ENCODE measurements at regions not wholly inside any gene's neighbourhood (a gene's known extent, or its start where the extent isn't known, plus 50 kb on each side); places are given as distances from the start of the nearest gene placed in this dataset.

DNA sequence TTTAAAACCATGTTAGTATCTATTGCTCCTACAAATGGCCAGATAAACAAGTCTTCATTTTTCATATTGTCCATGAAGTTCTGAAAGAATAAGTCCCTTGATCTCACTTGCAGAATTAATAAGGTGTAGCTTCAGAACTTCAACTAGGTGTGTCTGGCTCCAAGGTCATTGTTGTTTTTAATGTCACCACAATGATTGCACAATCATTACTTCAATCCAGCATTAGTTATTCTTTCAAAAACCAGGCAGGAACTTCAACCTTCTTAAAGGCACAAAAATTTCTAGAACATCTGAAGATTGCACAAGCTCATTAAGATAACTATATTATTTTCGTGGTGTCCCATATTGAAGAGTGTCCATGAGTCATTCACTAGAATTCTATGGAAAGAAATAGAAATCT is 1386.4 kb downstream of the CDH11 start:
- Histone ChIP-seq H3K4me3 (ENCODE audit: low read length) (no peak overlapping the region), H3K27me3 (ENCODE audit: control insufficient read depth, insufficient read depth, low read length) (no peaks in the 10 kb centered on the region), H3K4me1 (ENCODE audit: control insufficient read depth, insufficient read depth, low read length) (no peaks in the 10 kb centered on the region), H3K27ac (ENCODE audit: low read length) (no peak overlapping the region), H3K9me3 (ENCODE audit: control insufficient read depth, insufficient read depth, low read length) (no peaks in the 10 kb centered on the region), H3K36me3 (ENCODE audit: control insufficient read depth, insufficient read depth, low read length) (no peaks in the 10 kb centered on the region)
- TF ChIP-seq, protein P1, sequence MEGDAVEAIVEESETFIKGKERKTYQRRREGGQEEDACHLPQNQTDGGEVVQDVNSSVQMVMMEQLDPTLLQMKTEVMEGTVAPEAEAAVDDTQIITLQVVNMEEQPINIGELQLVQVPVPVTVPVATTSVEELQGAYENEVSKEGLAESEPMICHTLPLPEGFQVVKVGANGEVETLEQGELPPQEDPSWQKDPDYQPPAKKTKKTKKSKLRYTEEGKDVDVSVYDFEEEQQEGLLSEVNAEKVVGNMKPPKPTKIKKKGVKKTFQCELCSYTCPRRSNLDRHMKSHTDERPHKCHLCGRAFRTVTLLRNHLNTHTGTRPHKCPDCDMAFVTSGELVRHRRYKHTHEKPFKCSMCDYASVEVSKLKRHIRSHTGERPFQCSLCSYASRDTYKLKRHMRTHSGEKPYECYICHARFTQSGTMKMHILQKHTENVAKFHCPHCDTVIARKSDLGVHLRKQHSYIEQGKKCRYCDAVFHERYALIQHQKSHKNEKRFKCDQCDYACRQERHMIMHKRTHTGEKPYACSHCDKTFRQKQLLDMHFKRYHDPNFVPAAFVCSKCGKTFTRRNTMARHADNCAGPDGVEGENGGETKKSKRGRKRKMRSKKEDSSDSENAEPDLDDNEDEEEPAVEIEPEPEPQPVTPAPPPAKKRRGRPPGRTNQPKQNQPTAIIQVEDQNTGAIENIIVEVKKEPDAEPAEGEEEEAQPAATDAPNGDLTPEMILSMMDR (IDR thresholded peaks at IDR 0.05): no peak
- WGBS (ENCODE audit: insufficient coverage): no CpG with 5 or more reads among the region's 1 CpG
- Mint-ChIP-seq H3K9me3 (peaks cover 7 to 15% of the 10 kb centered on the region in 2 donors), H3K27me3 (ENCODE audit: low read depth in 2 of 2) (no peaks in the 10 kb centered on the region), H3K4me1 (no peaks in the 10 kb centered on the region), H3K36me3 (no peaks in the 10 kb centered on the region), H3K27ac (no peak overlapping the region), H3K4me3 (no peak overlapping the region)
- DNase-seq (no peak), ATAC-seq (no peak)
- intact Hi-C loops (cut with micrococcal nuclease): no loop called here

DNA sequence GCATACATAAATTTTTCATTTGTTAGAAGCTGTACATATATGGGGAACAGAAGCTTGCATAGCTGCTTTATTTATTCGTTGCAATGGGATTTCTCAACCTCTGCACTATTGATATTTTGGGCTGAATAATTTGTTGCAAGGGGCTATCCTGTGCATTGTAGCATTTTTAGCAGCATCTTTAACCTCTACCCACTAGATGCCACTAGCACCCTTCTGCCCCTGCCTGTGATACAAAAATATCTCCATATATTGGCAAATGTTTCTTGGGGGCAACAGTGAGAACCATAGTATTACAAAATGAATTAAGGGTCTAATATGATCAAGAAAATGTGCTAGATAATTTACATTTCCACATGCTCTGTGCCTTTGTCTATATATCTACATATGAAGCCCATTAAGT is 1401.0 kb downstream of the CDH11 start:
- Mint-ChIP-seq H3K27me3 (ENCODE audit: low read depth in 2 of 2) (no peaks in the 10 kb centered on the region), H3K27ac (no peak overlapping the region), H3K4me3 (no peak overlapping the region), H3K9me3 (peaks cover 13 to 20% of the 10 kb centered on the region in 2 donors), H3K36me3 (peaks cover 7% of the 10 kb centered on the region), H3K4me1 (no peaks in the 10 kb centered on the region)
- no CpG with 5 or more reads among the region's 1 CpG for WGBS (ENCODE audit: insufficient coverage)
- Histone ChIP-seq H3K36me3 (ENCODE audit: control insufficient read depth, insufficient read depth, low read length) (no peaks in the 10 kb centered on the region), H3K4me1 (ENCODE audit: control insufficient read depth, insufficient read depth, low read length) (no peaks in the 10 kb centered on the region), H3K27ac (ENCODE audit: low read length) (no peak overlapping the region), H3K9me3 (ENCODE audit: control insufficient read depth, insufficient read depth, low read length) (no peaks in the 10 kb centered on the region), H3K4me3 (ENCODE audit: low read length) (no peak overlapping the region), H3K27me3 (ENCODE audit: control insufficient read depth, insufficient read depth, low read length) (no peaks in the 10 kb centered on the region)
- TF ChIP-seq, protein P1 (IDR thresholded peaks at IDR 0.05): no peak
- intact Hi-C loops (cut with micrococcal nuclease): no loop called here
- ATAC-seq (no peak), DNase-seq (no peak)

DNA sequence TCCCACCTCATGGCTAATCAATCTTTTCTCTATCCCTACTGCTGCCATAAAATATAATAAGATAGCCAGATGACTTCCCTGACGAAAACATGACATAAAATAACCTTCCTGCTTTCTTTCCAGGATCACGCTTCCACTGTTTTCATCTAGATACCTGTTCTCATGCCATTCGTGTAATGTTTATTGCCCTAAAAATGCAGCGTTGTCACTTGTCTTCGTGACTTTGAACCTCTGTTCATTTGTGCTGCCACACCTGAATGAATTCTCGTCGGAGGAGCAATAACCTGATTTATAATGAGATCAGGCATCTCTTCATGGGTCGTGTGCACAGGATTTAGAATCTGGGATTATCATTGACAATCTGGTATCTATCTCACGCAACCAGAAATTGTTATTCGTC is 1401.9 kb downstream of the CDH11 start:
- DNase-seq (no peak), ATAC-seq (no peak)
- Mint-ChIP-seq H3K9me3 (peaks cover 11 to 16% of the 10 kb centered on the region in 2 donors), H3K27me3 (ENCODE audit: low read depth in 2 of 2) (no peaks in the 10 kb centered on the region), H3K4me1 (no peaks in the 10 kb centered on the region), H3K4me3 (no peak overlapping the region), H3K36me3 (no peaks in the 10 kb centered on the region), H3K27ac (no peak overlapping the region)
- TF ChIP-seq, protein P1 (IDR thresholded peaks at IDR 0.05): no peak
- intact Hi-C loops (cut with micrococcal nuclease): no loop called here
- Histone ChIP-seq H3K9me3 (ENCODE audit: control insufficient read depth, insufficient read depth, low read length) (no peaks in the 10 kb centered on the region), H3K27me3 (ENCODE audit: control insufficient read depth, insufficient read depth, low read length) (no peaks in the 10 kb centered on the region), H3K4me1 (ENCODE audit: control insufficient read depth, insufficient read depth, low read length) (no peaks in the 10 kb centered on the region), H3K27ac (ENCODE audit: low read length) (no peak overlapping the region), H3K36me3 (ENCODE audit: control insufficient read depth, insufficient read depth, low read length) (no peaks in the 10 kb centered on the region), H3K4me3 (ENCODE audit: low read length) (no peak overlapping the region)
- WGBS (ENCODE audit: insufficient coverage): 83% methylated on average over 10 of the region's 10 CpGs

DNA sequence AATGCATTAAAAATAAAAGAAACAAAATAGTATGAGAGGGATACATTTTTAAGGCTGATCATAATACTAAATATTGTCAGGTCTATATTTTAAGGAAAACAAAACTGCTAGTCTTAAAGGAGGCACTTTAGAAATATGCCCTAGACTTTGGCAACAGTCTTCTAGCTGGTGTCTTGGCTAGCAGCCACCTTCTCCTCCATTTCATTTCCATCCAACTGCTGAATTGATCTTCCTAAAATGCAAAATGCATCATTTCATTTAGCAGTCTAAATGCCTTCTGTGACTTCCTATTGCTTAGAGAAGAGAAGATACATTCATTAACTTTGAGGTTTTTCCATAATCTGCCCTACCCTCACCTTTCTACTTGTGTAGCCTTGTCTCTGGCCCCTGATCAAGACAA is 1404.1 kb downstream of the CDH11 start:
- intact Hi-C loops (cut with micrococcal nuclease): no loop called here

More for the DNA sequence above, 1404.1 kb downstream of the CDH11 start:
- peaks cover 14 to 15% of the 10 kb centered on the region in 2 donors for H3K9me3 Mint-ChIP-seq
- DNase-seq: no peak
- H3K27ac Mint-ChIP-seq: no peak overlapping the region
- no peaks in the 10 kb centered on the region for H3K27me3 Mint-ChIP-seq (ENCODE audit: low read depth in 2 of 2)
- Histone ChIP-seq H3K4me1 (ENCODE audit: control insufficient read depth, insufficient read depth, low read length) (no peaks in the 10 kb centered on the region), H3K9me3 (ENCODE audit: control insufficient read depth, insufficient read depth, low read length) (no peaks in the 10 kb centered on the region), H3K27me3 (ENCODE audit: control insufficient read depth, insufficient read depth, low read length) (no peaks in the 10 kb centered on the region), H3K27ac (ENCODE audit: low read length) (no peak overlapping the region), H3K36me3 (ENCODE audit: control insufficient read depth, insufficient read depth, low read length) (no peaks in the 10 kb centered on the region), H3K4me3 (ENCODE audit: low read length) (no peak overlapping the region)
- TF ChIP-seq, protein P1 (IDR thresholded peaks at IDR 0.05): no peak
- H3K4me1 Mint-ChIP-seq: no peaks in the 10 kb centered on the region
- ATAC-seq: no peak
- no peak overlapping the region for H3K4me3 Mint-ChIP-seq
- H3K36me3 Mint-ChIP-seq: no peaks in the 10 kb centered on the region

All from natural killer cell (primary cell).